Inflammatory macrophage treated with lipopolysaccharide for 1 hour (primary cell): ENCODE measurements at regions not wholly inside any gene's neighbourhood (a gene's known extent, or its start where the extent isn't known, plus 50 kb on each side); places are given as distances from the start of the nearest gene placed in this dataset.

Experiments
- DNase-seq, 2 donors: peaks; one replicate each; pipeline ENCODE4 v3.0.0-alpha.2; 2020 to 2022

DNA sequence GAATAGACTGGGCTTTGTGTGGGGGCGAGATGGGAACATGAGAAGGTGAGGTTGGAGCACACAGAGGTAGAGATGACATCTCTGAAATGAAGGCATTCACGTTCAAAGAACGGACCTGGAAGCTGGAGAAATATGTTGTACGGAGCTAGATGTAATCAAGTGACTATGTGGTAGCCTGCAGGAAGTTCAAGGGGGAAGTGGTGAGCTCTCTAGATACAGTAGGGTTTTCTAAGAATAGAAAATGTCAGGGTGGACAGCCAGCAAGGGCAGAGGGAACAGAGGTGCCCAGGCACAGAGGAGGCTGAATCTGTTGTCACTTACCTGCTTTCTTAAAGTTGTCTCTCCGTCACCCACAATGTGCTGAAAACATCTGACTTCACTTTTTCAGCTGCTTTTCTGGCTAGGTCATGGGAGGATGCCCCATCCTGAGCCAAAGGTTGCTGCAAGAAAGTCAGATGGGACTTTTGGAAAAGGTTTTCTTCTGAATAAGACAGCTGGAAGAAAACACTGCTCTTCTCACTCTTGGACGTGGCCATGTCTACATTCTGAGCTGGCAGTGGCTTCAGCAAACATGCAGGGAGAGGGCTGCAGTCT lies 171.5 kb upstream of the B3GAT1 start:
- peak; percentile 21 to 57 for DNase-seq

DNA sequence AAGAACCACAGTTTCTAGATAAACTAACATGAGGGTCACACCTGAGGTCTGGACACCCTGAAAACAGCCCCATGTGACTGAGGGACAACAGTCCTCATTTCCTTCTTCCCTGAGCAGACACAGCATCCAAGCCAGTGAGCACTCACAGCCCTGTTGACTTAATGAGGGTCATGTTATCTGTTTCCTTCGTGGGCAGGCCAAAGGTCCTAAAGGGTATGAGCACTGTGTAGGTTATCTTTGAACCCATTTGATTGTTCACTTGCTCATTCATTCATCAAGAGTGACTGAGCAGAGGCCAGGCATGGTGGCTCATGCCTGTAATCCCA lies 170.7 kb upstream of the B3GAT1 start:
- no peak for DNase-seq

DNA sequence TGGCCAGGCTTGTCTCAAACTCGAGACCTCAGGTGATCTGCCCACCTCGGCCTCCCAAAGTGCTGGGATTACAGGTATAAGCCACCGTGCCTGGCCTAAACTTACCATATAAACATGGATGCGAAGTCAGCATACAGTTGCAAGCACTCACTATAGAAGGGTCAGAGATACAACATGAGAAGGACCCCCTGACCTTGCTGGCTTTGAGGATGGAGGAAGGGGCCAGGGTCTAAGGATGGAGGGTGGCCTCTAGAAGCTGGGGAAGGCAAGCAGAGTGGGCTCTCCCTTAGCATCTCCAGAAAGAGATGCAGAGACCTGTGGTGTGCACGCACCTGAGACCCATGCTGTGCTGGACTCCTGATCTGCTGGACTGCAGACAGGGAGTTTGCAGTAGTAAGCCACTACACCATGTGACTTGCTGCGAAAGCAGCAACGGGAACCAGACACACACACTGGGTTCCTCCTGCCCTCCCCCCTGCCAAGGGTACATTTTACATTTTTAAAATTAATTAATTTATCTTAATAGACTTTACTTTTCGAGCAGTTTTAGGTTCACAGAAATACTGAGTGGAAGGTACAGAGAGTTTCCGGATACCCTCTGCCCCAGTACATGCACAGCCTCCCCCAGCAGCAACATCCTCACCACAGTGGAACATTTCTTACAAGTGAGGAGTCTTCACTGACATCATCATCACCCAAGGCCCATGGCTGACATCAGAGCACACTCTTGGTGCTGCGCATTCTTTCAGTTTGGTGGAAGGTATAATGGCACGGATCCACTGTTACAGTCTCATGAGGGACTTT lies 170.1 kb upstream of the B3GAT1 start:
- DNase-seq = no peak

DNA sequence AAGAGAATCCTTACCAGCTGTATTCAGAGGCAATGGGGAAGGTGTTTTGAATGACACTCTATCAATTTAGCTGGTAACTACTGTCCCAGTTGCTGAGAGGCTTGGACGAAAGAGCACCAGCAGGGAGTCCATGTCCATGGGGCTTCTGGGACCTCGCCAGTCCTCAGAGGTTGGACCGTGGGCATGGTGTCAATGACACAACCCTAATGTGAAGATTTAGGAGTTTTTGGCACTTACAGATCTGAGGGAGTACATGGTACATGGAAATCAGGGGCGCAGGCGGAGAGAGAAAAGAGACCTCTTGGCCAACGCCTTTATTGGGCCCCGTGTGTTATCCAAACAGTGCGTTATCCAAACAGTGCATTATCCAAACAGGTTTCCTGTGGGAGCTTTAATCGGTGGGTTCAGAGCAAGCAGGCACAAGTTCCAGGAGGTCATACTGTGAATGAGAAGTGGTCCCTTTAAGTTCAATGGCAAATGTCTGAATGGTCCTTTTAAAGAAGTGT lies 169.1 kb upstream of the B3GAT1 start:
- no peak for DNase-seq

DNA sequence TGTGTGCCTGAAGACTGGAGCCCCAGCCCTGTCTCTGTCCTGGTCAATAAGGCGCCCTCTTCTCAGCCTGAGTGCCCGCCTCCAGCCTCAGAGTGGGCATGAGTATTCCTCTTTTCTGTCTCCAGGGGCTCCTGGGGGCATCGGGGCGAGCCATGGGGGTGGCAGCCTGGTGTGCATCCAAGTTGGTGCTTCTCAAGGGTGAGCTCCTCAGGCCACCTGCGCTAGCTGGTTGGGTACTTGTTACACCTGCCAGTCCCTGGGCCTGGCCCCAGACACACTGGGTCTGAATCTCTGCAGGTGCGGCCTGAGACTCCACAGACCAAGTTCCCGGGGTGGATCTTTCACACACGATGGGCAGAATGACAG lies 168.6 kb upstream of the B3GAT1 start:
- no peak for DNase-seq

DNA sequence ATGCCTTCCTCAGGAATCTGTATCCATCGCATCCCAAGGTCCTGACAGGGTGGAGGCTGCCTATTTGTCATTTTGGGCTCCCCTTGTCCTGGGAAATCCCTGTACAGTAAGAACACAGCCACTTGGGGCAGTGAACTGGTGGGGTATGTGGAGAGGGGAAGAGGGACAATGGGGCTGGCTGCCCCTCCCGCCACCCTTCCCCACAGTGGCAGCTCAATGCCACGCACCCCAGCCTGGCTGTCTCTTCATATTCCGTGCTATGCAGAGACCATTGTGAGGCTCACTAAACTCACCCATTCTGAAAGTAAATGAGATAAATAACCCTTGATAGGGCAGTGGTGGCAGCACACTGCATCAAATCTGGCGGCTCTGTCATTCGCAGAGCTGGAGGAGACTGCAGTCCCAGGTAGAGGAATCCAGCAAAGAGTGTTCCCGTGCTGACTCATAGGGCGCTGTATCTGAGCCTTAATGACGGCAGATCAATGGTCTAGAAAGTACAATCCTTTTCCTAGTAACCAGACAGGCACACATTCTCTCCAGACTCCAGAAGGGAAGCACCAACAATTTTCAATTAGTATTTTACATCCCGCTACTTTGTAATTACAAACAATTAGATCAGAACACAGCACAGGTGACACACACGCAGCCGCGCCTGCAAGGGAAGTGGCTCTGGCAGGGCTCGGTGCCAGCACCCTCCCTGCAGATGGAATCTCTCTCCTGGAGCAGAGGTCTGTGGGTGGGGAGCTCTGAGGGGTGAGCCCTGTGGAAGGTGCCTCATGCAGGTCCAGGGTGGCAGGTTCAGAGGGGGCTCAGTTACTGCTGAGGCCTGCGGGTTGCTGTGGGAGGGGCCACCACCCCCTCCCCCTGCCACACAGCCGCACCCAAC lies 167.9 kb upstream of the B3GAT1 start:
- DNase-seq = no peak

DNA sequence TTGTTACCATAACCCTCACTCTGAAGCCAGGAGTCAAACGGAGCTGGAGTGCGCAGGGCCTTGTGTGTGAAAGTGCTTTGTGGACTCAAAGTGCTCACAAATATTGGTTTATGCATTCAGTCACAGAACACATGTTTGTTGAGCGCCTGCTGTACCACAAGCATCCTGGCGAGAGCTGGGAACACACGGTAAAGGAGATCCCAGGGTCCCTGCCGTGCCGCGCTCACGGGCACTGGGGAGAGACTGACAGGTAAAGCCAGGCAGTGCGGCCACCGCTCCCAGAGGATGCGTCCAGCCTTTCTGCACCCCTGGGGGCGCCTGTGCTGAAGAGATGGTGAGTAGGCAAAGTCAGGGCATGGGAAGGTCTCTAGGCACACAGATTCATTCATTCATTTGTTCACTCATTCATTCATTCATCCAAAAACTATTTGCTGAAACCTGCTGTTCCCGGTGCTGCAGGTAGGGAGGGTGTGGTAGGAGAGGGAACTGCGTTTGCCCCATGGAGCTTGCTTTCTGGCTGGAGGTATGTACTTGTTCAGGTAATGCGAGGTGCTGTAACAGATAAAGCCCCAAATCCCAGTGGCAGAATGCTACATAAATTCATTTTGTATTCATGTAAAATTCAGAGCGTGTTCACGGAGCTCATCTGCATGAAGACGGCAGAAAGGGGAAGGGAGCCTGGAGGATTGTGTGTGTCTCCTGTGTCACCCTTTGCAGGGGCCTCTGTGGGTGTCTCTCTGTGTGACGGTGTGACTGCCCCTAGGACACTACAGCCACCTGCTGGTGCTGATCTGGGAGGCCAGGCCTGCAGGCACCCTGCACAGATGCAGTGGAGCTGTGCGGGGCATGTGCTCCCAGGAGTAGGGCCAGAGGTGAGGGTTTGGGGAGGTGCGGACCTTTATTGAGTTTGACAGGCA lies 167.0 kb upstream of the B3GAT1 start:
- DNase-seq = no peak

DNA sequence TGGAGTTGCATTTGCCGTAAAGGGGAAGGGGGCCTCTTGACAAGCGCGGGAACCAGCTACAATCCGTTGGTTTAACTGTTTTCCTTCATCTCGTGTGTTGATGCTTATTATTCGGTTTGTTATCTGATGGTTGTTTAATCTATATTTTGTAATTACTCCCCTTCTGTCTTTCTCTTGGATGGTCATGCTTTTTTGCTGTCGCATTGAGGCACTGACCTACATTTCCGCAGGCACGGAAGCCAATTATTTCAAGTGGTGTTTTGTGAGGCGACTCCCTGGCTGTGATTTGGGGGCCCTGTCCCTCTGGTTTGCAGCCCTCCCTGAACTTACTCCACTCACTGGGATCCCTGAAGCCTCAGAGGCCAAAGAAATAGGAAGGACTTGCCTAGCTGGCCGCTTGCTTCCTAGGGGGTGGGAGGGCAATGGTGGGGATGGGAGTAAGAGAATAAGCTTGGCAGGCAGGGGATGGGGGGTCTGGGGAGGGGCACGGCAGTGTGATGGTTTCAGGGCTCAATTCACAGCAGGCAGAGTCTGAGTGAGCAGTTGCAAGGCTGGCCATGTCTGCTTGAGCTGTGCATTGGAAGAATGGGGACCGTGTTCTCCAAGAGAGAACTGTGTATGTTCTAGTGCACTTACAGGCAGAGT lies 165.8 kb upstream of the B3GAT1 start:
- no peak for DNase-seq

DNA sequence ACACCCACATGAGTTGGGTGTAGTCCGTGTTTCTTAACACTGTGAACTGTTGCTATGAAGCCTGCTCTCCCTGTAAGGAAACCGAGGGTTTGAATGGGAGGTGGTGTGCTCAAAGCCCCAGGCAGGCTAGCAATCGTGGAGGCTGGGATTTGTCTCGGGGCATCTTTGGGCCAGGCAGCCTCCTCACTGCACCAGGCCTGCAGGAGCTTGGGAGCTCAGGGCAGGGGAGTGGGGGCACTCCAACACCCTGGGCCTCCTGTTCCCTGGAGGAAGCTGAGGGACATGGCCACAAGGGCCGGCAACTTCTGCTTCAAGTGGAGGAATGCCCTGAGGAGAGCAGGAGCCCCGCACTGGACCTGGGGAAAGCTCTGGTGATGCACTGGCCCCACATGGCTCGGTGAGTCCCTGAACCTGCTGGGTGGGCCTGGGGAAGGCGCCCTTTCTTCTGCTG lies 164.7 kb upstream of the B3GAT1 start:
- no peak for DNase-seq

DNA sequence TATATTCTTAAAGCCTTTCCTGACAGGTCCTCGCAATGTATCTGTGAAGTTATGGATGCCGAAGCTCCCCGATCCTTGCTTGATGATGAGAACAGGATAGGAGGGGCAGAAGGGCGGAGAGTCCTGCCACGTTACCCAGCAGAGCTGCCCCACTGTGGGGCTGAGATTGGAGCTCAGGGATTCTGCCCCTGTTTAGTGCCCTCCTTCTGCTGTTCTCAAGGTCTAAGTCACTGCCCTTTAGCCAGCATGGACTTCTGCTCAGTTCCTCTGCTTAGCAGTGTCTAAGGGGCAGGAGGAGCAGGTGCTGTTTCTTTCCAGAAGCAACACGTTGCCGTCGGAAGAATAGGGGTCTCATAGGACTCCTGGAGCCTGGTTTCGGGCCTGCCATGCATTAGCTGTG lies 164.2 kb upstream of the B3GAT1 start:
- DNase-seq = no peak

DNA sequence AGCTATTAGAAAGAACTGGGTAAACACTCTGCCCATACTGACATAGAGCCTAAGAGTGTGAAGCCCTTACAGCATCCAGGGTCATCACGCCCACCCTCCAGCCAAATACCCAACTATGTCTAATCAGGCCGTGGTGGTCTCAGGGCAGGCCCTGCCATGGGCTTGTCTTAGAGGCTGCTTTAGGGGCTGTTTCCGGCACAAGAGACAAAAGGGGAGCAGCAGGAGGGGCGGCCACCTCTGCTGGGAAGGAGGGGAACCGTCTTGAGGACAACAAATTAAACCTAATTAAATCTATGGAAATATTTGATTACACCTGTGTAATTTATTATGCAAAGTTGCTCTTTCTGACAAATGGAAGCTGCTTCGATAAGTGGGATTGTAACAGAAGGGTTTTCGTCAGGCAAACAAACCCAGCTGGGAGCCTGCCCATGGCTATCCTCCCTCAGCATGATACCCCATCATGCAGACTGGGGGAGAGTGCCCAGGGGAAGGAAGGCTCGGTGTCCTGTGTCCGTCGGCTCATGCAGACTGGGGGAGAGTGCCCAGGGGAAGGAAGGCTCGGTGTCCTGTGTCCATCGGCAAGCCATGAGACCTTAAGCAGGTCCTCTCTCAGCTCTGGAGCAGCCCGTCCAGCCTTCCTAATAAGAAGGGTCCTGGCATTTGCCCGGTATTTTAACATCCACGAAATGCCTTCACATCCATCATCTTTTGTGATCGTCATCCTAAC lies 163.6 kb upstream of the B3GAT1 start:
- DNase-seq = no peak

DNA sequence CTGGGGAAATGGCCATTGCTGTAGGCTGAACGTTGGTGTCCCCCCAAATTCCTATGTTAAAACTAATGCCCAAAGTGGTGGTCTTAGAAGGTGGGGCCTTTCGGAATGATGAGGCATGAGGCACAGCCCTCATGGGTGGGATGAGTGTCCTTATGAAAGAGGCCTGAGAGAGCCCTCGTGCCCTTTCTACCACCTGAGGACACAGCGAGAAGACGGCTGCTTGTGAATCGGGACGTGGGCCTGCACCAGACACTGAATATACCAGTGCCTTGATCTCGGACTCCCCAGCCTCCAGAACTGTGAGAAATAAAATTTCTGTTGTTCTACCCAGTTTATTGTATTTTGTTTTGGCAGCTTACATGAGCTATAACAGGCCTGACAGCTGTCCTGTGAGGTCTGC lies 162.9 kb upstream of the B3GAT1 start:
- no peak for DNase-seq

DNA sequence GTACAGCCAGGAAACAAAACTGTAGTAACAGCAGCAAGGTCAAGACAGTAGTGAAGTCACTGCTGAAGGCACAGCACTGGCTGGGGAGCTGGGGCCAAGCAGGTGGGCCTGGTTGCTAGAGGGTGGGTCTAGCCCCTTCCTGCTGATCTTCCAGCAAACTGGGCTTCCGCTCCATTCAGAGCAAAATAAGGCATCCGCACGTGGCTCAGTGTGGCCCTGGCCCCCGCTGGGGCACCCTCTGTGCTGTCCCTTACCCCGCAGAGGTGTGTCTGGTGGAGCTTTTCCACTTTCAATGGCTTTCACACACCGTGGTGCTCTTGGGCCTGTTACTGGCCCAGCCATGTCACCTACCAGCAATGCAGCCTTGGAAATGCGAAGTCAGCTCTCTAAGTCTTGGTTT lies 162.4 kb upstream of the B3GAT1 start:
- DNase-seq = no peak

DNA sequence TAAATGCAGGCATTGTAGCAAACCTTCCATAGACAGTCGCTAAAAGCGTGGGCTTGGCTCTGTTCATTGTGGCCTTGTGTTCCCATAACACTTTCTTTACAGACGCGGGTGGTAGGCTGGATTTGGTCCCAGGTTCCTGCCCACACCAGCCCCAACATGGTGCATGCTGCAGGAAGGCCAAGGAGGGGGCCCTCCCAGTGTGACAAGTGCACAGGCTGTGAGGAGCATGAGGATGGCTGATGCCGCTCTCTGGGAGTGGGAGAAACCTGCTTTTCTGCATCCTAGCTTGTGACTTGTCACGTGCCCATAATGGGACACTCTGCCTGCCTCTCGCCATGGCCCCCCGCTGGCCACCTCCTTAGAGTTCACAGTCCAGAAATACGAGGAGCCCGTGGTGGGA lies 161.8 kb upstream of the B3GAT1 start:
- no peak for DNase-seq

DNA sequence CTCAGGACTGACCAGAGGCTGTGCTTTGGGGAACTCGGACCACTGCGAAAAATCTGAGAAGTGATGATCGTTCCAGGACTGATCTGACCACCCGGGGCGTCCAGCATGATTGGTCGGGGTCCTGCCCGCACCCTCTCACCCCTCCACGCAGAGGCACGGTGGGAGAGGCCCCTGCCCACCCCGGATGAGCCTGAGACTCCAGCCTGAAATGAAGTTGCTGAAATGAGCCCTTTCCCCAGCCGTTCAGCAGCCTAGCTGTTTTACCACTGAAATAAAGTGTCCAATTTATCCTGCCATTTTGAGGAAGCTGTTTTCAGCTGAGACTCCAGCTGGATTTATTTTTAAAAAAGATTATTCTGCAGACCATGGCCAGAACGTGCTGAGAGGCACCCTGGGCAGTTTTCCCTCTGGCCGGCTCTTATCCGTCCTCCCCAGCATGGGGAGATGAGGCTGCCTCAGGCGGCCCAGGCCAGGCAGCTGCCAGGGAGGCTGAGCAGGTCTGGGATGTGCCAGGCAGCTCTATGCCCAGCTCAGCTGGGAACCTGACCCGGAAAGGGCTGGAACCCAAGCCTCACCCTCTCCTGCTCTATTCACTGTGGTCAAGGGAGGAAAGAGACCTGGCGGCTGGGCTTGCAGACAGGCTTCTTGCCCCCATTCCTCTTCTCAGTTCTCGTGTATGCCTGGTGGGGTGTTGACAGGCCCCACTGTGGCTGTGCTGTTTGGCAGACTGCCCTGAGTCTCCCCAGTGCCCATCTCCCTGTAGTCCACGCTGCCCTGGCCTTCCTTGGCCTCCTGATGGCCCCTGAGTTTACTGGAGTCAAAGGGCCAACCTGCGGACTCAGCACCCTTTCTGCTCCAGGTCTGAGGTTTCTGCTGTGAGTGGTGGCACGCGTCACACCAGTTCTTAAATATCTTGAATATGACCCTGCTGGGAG lies 161.0 kb upstream of the B3GAT1 start:
- no peak for DNase-seq

DNA sequence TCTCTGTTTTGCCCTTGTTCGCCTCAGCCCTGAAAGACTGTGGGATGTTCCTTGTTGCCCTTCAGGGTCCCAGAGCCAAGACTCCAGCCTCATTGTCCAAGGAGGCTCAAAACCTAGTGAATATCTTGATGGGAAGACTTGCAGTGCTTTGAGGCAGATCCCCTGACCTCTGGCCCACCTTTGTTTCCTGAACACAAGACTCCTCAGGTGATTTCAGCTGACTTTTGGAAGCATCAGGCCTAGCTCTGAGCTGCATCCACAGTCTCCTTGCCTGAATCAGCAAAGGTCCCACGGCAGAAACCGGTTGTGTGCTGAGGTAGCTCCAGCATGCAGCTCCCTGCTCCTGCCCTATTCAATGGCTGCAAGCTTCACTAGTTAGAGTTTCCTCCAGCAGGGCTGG lies 159.3 kb upstream of the B3GAT1 start:
- DNase-seq = no peak

DNA sequence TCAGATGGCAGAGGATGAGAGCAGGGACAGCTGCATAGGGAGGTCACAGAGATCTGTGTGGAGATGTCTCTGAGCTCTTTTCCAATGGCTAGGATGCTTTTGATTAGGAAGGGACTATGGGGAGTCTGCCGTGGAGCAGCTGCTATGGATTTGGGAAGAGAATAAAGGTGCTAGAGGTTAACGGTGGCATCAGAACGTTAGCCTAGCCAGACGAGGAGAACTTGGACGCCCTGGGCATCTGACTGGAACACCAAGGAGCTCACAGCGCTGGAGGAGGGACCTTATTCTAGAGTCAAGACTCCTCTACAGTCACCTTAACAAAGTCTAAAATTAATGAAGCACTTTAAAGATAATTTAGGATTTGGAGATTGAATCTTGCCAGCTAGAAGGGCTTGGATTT lies 157.2 kb upstream of the B3GAT1 start:
- no peak for DNase-seq

DNA sequence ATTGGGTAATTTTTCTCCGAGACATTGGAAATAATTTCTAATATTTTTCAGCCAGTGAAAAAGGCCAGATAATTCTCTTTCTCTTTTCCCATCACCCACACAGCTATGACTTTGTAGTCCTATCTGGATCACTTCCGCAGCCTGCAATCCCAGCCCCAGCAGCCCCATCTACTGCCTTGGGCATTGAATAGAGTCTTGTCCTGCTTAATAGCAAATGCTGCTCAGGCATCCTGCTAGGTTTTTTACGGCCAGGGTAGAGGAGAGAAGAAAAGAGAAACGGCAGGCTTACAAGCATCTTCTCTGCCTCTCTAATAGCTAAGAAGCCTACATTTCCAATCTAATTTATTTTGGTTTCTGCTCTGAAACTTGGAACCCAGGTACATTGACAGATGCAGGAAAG lies 154.3 kb upstream of the B3GAT1 start:
- no peak for DNase-seq

DNA sequence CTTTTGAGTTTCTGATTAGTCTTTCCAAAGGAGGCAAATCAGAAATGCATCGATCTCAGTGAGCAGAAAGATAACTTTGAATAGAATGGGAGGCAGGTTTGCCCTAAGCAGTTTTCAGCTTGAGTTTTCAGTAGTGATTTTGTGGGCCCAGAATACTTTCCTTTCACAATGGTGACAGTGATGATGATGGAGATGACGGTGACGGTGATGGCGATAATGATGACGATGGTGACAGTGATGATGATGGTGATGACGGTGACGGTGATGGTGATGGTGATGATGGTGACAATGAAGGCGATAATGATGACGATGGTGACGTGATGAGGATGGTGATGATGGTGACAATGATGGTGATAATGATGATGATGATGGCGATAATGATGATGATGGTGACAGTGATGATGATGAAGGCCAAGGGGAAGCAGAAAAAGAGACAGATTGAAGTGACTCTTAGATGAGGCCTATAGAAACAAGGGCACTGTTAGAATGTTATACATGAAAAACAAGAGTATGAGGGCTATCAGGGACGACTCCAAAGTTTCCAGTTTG lies 153.4 kb upstream of the B3GAT1 start:
- DNase-seq = no peak
